GM23248 (cell line): ENCODE measurements at regions not wholly inside any gene's neighbourhood (a gene's known extent, or its start where the extent isn't known, plus 50 kb on each side); places are given as distances from the start of the nearest gene placed in this dataset.

Experiments
- DNase-seq: peaks from one replicate; pipeline ENCODE4 v3.0.0-alpha.2; 2015
- H2AFZ ChIP-seq: fragments of 200-600 bp; sonication (generic); 2 replicates; pipeline ENCODE4 v1.6.1; 2016; ENCODE audit warnings: antibody characterized with exemption
- H3F3A ChIP-seq: fragments of 200-600 bp; sonication (generic); 2 replicates; pipeline ENCODE4 v1.6.1; 2016; ENCODE audit warnings: mild to moderate bottlenecking, antibody characterized with exemption, mixed run types; ENCODE audit not compliant: insufficient read depth
- H3K27ac ChIP-seq: fragments of 200-600 bp; sonication (generic); 2 replicates; pipeline ENCODE4 v1.5.1; 2016; ENCODE audit warnings: mild to moderate bottlenecking
- H3K27me3 ChIP-seq: fragments of 200-600 bp; sonication (generic); replicated peaks from 2 replicates; pipeline ENCODE4 v1.6.1; 2016; ENCODE audit warnings: mild to moderate bottlenecking; ENCODE audit not compliant: insufficient read depth
- H3K36me3 ChIP-seq: fragments of 200-600 bp; sonication (generic); 2 replicates; pipeline ENCODE4 v1.6.1; 2016; ENCODE audit warnings: low read depth, mild to moderate bottlenecking
- H3K4me1 ChIP-seq: fragments of 200-600 bp; sonication (generic); 2 replicates; pipeline ENCODE4 v1.6.1; 2016; ENCODE audit warnings: mild to moderate bottlenecking; ENCODE audit not compliant: insufficient read depth
- H3K4me2 ChIP-seq: fragments of 200-600 bp; sonication (generic); one replicate; pipeline ENCODE4 v1.6.1; 2016; ENCODE audit warnings: mild to moderate bottlenecking; ENCODE audit not compliant: unreplicated experiment
- H3K4me3 ChIP-seq: fragments of 200-600 bp; sonication (generic); 2 replicates; pipeline ENCODE4 v1.5.1; 2016; ENCODE audit warnings: mild to moderate bottlenecking
- H3K79me2 ChIP-seq: fragments of 200-600 bp; sonication (generic); 2 replicates; pipeline ENCODE4 v1.6.1; 2016; ENCODE audit warnings: mild to moderate bottlenecking; ENCODE audit not compliant: insufficient read depth
- H3K9ac ChIP-seq: fragments of 200-600 bp; sonication (generic); 2 replicates; pipeline ENCODE4 v1.6.1; 2016; ENCODE audit warnings: mild to moderate bottlenecking
- H3K9me2 ChIP-seq: fragments of 200-600 bp; sonication (generic); 2 replicates; pipeline ENCODE4 v1.6.1; 2016; ENCODE audit warnings: mixed run types, mild to moderate bottlenecking, moderate library complexity; ENCODE audit not compliant: insufficient read depth
- H3K9me3 ChIP-seq: fragments of 200-600 bp; sonication (generic); one replicate; pipeline ENCODE4 v1.6.1; 2017; ENCODE audit warnings: low read depth
- H4K20me1 ChIP-seq: fragments of 200-600 bp; sonication (generic); 2 replicates; pipeline ENCODE4 v1.6.0; 2016; ENCODE audit not compliant: insufficient read depth
- EZH2 ChIP-seq: fragments of 200-600 bp; sonication (generic); IDR thresholded peaks from 2 replicates; pipeline ENCODE4 v1.6.1; 2018; ENCODE audit warnings: antibody characterized with exemption, mild to moderate bottlenecking; ENCODE audit not compliant: insufficient read depth, poor library complexity, severe bottlenecking
- EZH2phosphoT487 ChIP-seq: fragments of 200-600 bp; sonication (generic); IDR thresholded peaks from 2 replicates; pipeline ENCODE4 v1.6.1; 2018; ENCODE audit warnings: antibody characterized with exemption, moderate library complexity, mild to moderate bottlenecking, low read depth; ENCODE audit not compliant: insufficient read depth
- WGBS, 2 experiments: methylation state at CpG; one replicate each; pipeline ENCODE4 v1.1.6; 2015 to 2017; ENCODE audit warnings: low lambda C conversion rate in 2 of 2, low coverage in 1 of 2; ENCODE audit errors: missing lambda C conversion rate in 2 of 2; 5-methylcytosine and 5-hydroxymethylcytosine counted together
- in situ Hi-C: fragments of 300-500 bp; cut with MboI; formaldehyde crosslinking; loops from 2 replicates; pipeline ENCODE4 v1.15.0; 2020

DNA sequence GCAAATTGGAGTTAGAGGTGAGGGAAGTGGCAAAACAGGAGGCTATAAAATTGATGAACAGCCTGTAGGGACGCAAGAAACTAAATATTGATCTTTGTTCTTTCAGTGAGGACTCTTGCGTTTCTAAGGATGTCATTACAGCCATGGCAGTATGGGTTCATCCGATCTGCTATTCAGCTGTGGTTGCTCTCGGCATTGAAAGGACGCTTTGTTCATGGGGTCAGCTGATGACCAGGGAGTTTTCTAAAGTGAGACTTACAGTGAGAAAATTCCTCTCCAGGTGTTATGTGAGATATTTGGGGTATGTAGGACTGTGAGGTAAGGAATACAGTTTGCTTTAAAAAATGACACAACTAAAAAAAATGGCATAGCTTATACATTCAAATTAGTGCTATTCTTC lies 52.7 kb upstream of the PELI1 start:
- no peak overlapping the region for H3K4me3 ChIP-seq

DNA sequence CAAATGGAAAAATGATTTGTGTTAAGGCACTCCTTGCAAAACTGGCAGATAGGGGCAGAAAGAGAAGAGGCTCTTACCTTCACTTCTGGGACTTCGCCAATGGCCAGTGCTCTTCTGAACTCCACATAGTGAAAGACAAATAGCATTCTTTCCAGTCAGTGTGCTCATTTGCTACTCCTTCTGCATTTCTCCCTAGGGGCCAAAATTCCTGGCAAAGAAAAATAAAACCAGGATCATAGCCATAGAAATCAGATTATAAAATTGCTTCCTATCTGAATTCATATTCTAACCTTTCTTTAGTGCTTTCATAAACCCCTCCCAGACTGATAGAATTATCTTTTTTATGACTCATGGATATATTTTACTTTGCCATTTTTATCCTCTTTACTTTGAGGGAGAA lies 56.9 kb upstream of the PELI1 start:
- Histone ChIP-seq H3K4me3 (no peak overlapping the region), H3K9ac (no peak overlapping the region), H3K79me2 (no peaks in the 10 kb centered on the region), H3K4me1 (peaks cover 19% of the 10 kb centered on the region), H2AFZ (no peak overlapping the region), H3K27ac (no peak overlapping the region), H3K27me3 (no peaks in the 10 kb centered on the region), H3K36me3 (no peaks in the 10 kb centered on the region), H3K4me2 (no peak overlapping the region), H3K9me2 (no peaks in the 10 kb centered on the region), H4K20me1 (no peaks in the 10 kb centered on the region), H3K9me3 (no peaks in the 10 kb centered on the region), H3F3A (peaks cover 11% of the 10 kb centered on the region)
- WGBS, 2 experiments: 92 to 100% methylated on average over 1 of the region's 1 CpG
- DNase-seq: peak; percentile 11
- no peak for TF ChIP-seq EZH2phosphoT487
- TF ChIP-seq EZH2: no peak
- in situ Hi-C loops: no loop called here

More for the DNA sequence above, 52.7 kb upstream of the PELI1 start:
- Histone ChIP-seq H3K9ac (no peak overlapping the region), H3K4me1 (no peaks in the 10 kb centered on the region), H3F3A (no peaks in the 10 kb centered on the region), H2AFZ (no peak overlapping the region), H3K9me3 (no peaks in the 10 kb centered on the region), H3K36me3 (no peaks in the 10 kb centered on the region), H4K20me1 (no peaks in the 10 kb centered on the region), H3K27me3 (peaks cover 18% of the 10 kb centered on the region; the same call in 1 of the 2 replicates), H3K9me2 (no peaks in the 10 kb centered on the region), H3K27ac (no peak overlapping the region), H3K79me2 (no peaks in the 10 kb centered on the region), H3K4me2 (no peak overlapping the region)
- WGBS, 2 experiments: 49 to 53% methylated on average over 5 of the region's 5 CpGs
- in situ Hi-C loops: no loop called here
- no peak for DNase-seq
- no peak for TF ChIP-seq EZH2

DNA sequence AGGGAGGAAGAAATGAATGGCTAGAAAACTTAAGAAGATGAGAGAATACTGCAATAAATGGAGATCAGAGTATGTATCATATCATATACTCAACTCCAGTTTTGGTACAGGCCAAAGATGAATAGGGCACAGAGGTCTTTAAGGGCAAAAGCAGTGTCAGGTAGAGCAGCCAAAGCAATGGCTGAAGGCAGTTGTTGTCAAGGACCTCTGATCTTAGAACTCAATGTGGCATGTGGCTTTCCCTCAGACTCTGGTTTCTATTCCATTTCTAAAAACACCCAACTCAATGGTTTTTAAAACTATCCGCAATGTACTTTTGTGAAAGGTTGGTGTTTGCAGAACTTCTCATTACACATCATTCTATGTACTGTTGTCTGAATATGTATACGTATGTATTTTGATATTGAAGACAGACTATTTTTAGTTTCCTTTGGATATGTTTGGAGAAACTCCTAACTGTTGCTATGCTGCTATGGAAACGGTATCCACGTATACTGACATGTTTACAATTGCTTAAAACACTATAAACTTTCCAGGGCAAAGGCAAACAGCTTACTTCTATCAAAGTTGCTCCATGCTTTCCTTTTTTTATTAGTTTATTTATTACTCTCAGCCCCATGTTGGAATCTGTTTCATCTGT lies 58.1 kb upstream of the PELI1 start:
- 46 to 50% methylated on average over 4 of the region's 4 CpGs for WGBS, 2 experiments
- Histone ChIP-seq H3K36me3 (no peaks in the 10 kb centered on the region), H3K9ac (no peak overlapping the region), H3K9me3 (no peaks in the 10 kb centered on the region), H3K4me1 (peaks cover 19% of the 10 kb centered on the region), H3K9me2 (no peaks in the 10 kb centered on the region), H3K4me3 (no peak overlapping the region), H3K27ac (peak overlapping the region; percentile 4; the same call in 1 of the 2 replicates), H3K4me2 (no peak overlapping the region), H2AFZ (no peak overlapping the region), H4K20me1 (no peaks in the 10 kb centered on the region), H3K79me2 (no peaks in the 10 kb centered on the region), H3K27me3 (no peaks in the 10 kb centered on the region), H3F3A (peaks cover 11% of the 10 kb centered on the region)
- TF ChIP-seq EZH2: no peak
- TF ChIP-seq EZH2phosphoT487: no peak
- DNase-seq: peak; percentile 28
- in situ Hi-C loops: no loop called here

DNA sequence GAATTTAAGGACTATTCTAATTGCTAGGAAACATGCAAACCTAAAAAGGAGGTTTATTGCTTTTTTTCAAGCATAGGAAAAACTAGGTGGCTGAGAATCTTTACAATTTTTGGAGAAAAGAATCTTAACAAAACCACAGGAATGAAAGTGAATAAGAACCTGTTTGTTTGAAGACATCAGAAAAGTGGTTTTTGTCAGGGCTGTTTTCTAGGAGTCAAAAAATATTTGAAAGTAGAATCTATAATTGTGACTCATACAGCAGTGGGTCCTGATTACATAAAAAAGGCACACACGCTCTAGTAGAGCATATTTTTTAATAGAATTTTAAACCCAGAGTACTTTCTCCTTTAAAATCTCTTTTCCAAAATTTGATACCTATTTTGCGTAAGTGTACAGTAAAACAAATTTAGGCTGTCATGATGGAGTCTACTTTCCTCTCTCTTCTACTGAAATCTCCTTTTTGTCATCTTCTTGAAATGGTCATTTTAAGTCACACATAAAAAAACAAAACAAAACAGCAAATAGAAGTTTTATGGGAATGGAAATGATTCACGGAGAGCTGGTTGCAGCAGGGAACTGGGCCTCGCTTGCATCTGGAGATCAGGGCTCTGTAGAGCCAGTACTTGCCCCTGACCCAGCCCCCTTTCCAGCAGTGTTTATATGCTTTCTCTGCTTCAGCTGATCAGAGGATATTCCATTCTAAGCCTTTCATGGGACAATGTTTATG lies 59.1 kb upstream of the PELI1 start:
- Histone ChIP-seq H3K9me3 (no peaks in the 10 kb centered on the region), H2AFZ (peak overlapping the region; percentile 93), H3K9me2 (no peaks in the 10 kb centered on the region), H4K20me1 (no peaks in the 10 kb centered on the region), H3K27me3 (no peaks in the 10 kb centered on the region), H3F3A (peaks cover 11% of the 10 kb centered on the region), H3K27ac (peak overlapping the region; percentile 4), H3K4me3 (0 out of 2 replicates have a peak overlapping the region, but pooled peaks have one; percentile 4), H3K4me1 (peaks cover 19% of the 10 kb centered on the region), H3K4me2 (peak overlapping the region; percentile 19), H3K9ac (peak overlapping the region; percentile 56), H3K36me3 (no peaks in the 10 kb centered on the region), H3K79me2 (no peaks in the 10 kb centered on the region)
- 20 to 24% methylated on average over 4 of the region's 4 CpGs for WGBS, 2 experiments
- no peak for TF ChIP-seq EZH2
- no peak for TF ChIP-seq EZH2phosphoT487
- DNase-seq: peak; percentile 53
- in situ Hi-C loops: no loop called here
